Uterus (tissue), 2 donors: ENCODE measurements at regions not wholly inside any gene's neighbourhood (a gene's known extent, or its start where the extent isn't known, plus 50 kb on each side); places are given as distances from the start of the nearest gene placed in this dataset.

Source experiments
- POLR2A ChIP-seq, 2 donors: fragments of 450-650 bp; IDR thresholded peaks; one replicate each; pipeline ENCODE4 v1.6.1; 2016; ENCODE audit warnings: antibody characterized with exemption in 2 of 2, mild to moderate bottlenecking in 1 of 2, moderate library complexity in 1 of 2
- TF ChIP-seq, protein P1 (sequence below), 4 experiments: fragments of 200-600 bp in 2 of 4; fragments of 450-650 bp in 2 of 4; sonication (generic) in 2 of 4; IDR thresholded peaks; one replicate each; pipeline ENCODE4 v1.5.1; 2016 to 2019; ENCODE audit warnings: antibody characterized with exemption in 4 of 4, mild to moderate bottlenecking in 2 of 4, moderate library complexity in 1 of 4

DNA sequence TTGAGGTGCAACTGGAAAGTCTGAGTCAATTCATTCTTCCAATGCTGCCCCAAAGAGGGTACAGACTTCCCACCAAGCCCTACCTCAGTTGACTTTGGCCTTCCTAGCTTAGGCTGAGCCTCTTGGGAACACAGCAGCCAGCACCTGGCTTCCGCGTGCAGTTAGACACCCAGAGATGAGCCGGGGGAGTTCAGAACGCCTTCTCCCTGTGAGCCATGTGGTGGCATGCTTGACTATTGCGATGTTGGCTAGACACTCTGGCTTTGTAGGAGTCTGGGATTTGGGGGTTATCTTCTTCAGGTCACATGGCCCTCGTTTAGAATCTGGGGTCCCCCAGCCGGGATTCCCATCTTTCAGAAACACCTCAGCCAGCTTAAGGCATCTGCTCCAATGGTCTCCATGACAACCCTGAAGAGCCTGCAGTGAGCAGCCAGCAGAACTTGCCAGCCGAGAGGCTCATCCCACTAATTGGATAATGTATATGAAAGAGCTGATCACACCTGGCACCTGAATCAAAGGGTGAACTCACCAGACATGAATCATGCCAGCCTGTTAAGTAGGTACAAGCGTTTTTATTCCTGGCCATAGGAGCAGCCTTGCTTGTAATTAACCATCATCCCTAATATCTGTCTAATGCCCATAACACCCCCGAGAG, 167.5 kb downstream of the SYK start:
- no peak for TF ChIP-seq POLR2A (IDR thresholded peaks at IDR 0.05)
- TF ChIP-seq, protein P1, sequence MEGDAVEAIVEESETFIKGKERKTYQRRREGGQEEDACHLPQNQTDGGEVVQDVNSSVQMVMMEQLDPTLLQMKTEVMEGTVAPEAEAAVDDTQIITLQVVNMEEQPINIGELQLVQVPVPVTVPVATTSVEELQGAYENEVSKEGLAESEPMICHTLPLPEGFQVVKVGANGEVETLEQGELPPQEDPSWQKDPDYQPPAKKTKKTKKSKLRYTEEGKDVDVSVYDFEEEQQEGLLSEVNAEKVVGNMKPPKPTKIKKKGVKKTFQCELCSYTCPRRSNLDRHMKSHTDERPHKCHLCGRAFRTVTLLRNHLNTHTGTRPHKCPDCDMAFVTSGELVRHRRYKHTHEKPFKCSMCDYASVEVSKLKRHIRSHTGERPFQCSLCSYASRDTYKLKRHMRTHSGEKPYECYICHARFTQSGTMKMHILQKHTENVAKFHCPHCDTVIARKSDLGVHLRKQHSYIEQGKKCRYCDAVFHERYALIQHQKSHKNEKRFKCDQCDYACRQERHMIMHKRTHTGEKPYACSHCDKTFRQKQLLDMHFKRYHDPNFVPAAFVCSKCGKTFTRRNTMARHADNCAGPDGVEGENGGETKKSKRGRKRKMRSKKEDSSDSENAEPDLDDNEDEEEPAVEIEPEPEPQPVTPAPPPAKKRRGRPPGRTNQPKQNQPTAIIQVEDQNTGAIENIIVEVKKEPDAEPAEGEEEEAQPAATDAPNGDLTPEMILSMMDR (IDR thresholded peaks at IDR 0.05): no peak
